HCT116 (cell line): ENCODE measurements at regions not wholly inside any gene's neighbourhood (a gene's known extent, or its start where the extent isn't known, plus 50 kb on each side); places are given as distances from the start of the nearest gene placed in this dataset.

Source experiments
- ATF3 ChIP-seq: IDR thresholded peaks from 2 replicates; pipeline ENCODE4 v1.6.1; 2012
- CBX3 ChIP-seq: IDR thresholded peaks from 2 replicates; pipeline ENCODE4 v1.6.1; 2012; ENCODE audit warnings: low read depth
- CTCF ChIP-seq, 3 experiments: fragments of 200-600 bp in 1 of 3; sonication (generic) in 1 of 3; IDR thresholded peaks in 2 of 3; conservative IDR thresholded peaks in 1 of 3; 2 replicates each; pipeline ENCODE4 v1.5.1; 2012 to 2017; ENCODE audit warnings: low read depth in 2 of 3, low read length in 2 of 3, antibody characterized with exemption in 1 of 3, borderline replicate concordance in 1 of 3, control low read depth in 1 of 3, mild to moderate bottlenecking in 1 of 3, mixed read lengths in 1 of 3, mixed run types in 1 of 3, moderate library complexity in 1 of 3; ENCODE audit not compliant: insufficient read depth in 1 of 3
- EGR1 ChIP-seq: IDR thresholded peaks from 2 replicates; pipeline ENCODE4 v1.6.1; 2012; ENCODE audit warnings: low read depth
- EZH2 ChIP-seq: fragments of 200-600 bp; sonication (generic); IDR thresholded peaks from 2 replicates; pipeline ENCODE4 v1.6.1; 2017; ENCODE audit warnings: antibody characterized with exemption, mixed run types
- MAX ChIP-seq: IDR thresholded peaks from 2 replicates; pipeline ENCODE4 v1.6.1; 2012
- POLR2A ChIP-seq: IDR thresholded peaks from 2 replicates; pipeline ENCODE4 v1.7.0; 2011; ENCODE audit warnings: borderline replicate concordance; ENCODE audit not compliant: insufficient read depth, insufficient read length; ENCODE audit errors: extremely low read depth
- POLR2AphosphoS5 ChIP-seq: IDR thresholded peaks from 2 replicates; pipeline ENCODE4 v1.6.1; 2011; ENCODE audit warnings: mild to moderate bottlenecking, low read depth, low read length, moderate library complexity
- RAD21 ChIP-seq: IDR thresholded peaks from 2 replicates; pipeline ENCODE4 v1.6.1; 2012; ENCODE audit warnings: low read depth, mild to moderate bottlenecking
- REST ChIP-seq: IDR thresholded peaks from 2 replicates; pipeline ENCODE4 v1.6.1; 2012; ENCODE audit warnings: low read depth
- ZBTB33 ChIP-seq: IDR thresholded peaks from 2 replicates; pipeline ENCODE4 v1.6.1; 2011; ENCODE audit warnings: mild to moderate bottlenecking, low read length, moderate library complexity; ENCODE audit not compliant: insufficient replicate concordance; ENCODE audit errors: extremely low read depth

- TF ChIP-seq CTCF (IDR thresholded peaks at IDR 0.05 in 2 of 3, conservative IDR thresholded peaks at IDR 0.05 in 1 of 3; ENCODE audit: borderline replicate concordance in 1 of 3, insufficient read depth in 1 of 3, low read depth in 2 of 3, low read length in 2 of 3) (no peak), RAD21 (no peak), EZH2 (no peak), EGR1 (no peak), ATF3 (no peak), MAX (no peak), REST (no peak), ZBTB33 (no peak), POLR2AphosphoS5 (no peak), POLR2A (no peak), CBX3 (no peak)
Observed at GRCh38 chr14:65303899-65304222, 108.7 kb upstream of the FUT8 start.
